ENCODE measurements at regions not wholly inside any gene's neighbourhood (a gene's known extent, or its start where the extent isn't known, plus 50 kb on each side); places are given as distances from the start of the nearest gene placed in this dataset.
A peak's percentile ranks its signal among the peaks of the same experiment; 100 is the strongest.
"Not testable (repeated sequence)": the region's sequence is repeated elsewhere in the genome, so short reads cannot be mapped to it uniquely, and the experiment has no call there.

GRCh38 chr12:4830556-4831210 lies 79.0 kb upstream of the KCNA1 start:
- no peak for DNase-seq (ENCODE audit: extremely low read depth, low read depth)
- TF ChIP-seq CTCF (IDR thresholded peaks at IDR 0.05; ENCODE audit: low read depth, low read length) = no peak

GRCh38 chr12:4833053-4833452 lies 76.7 kb upstream of the KCNA1 start:
- DNase-seq (ENCODE audit: extremely low read depth, low read depth) = no peak
- TF ChIP-seq CTCF (IDR thresholded peaks at IDR 0.05; ENCODE audit: low read depth, low read length) = no peak

GRCh38 chr12:4833524-4833923 lies 76.2 kb upstream of the KCNA1 start:
- DNase-seq (ENCODE audit: extremely low read depth, low read depth) = no peak

GRCh38 chr12:4842401-4842800 lies 67.3 kb upstream of the KCNA1 start:
- not testable (repeated sequence) for DNase-seq (ENCODE audit: extremely low read depth, low read depth)

More at GRCh38 chr12:4833524-4833923, 76.2 kb upstream of the KCNA1 start:
- no peak for TF ChIP-seq CTCF (IDR thresholded peaks at IDR 0.05; ENCODE audit: low read depth, low read length)

GRCh38 chr12:4843907-4844306 lies 65.8 kb upstream of the KCNA1 start:
- TF ChIP-seq CTCF (IDR thresholded peaks at IDR 0.05; ENCODE audit: low read depth, low read length) = no peak

GRCh38 chr12:4847713-4848112 lies 62.0 kb upstream of the KCNA1 start:
- no peak for DNase-seq (ENCODE audit: extremely low read depth, low read depth)
- TF ChIP-seq CTCF (IDR thresholded peaks at IDR 0.05; ENCODE audit: low read depth, low read length) = no peak

More at GRCh38 chr12:4843907-4844306, 65.8 kb upstream of the KCNA1 start:
- no peak for DNase-seq (ENCODE audit: extremely low read depth, low read depth)

- peak; percentile 85 for TF ChIP-seq CTCF (IDR thresholded peaks at IDR 0.05; ENCODE audit: low read depth, low read length)
- no peak for DNase-seq (ENCODE audit: extremely low read depth, low read depth)
Observed at GRCh38 chr12:4849115-4849541, 60.6 kb upstream of the KCNA1 start.

GRCh38 chr12:4849795-4850345 lies 59.8 kb upstream of the KCNA1 start:
- TF ChIP-seq CTCF (IDR thresholded peaks at IDR 0.05; ENCODE audit: low read depth, low read length) = no peak
- no peak for DNase-seq (ENCODE audit: extremely low read depth, low read depth)

All from AG09319 (cell line).